ENCODE measurements at regions not wholly inside any gene's neighbourhood (a gene's known extent, or its start where the extent isn't known, plus 50 kb on each side); places are given as distances from the start of the nearest gene placed in this dataset.

DNA sequence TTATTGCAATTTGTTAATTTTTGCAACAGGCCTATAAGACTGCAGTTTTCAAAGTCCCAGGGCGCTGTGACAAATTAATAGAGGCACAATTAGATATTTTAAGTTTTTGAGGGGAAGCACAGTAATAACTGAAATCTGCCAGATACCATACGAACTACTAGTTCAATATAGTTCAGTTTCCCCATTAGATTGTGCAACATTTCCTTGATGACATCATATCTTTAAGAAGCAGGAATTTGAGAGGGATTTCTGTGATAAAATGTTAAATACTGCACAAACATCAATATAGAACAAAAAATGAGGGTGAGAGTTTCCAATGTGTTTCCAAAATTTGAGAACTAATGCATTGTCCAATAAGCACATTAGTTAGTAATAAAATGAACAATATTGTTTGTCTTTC, 56.7 kb upstream of the GRIN3A start:
- TF ChIP-seq, protein P1, sequence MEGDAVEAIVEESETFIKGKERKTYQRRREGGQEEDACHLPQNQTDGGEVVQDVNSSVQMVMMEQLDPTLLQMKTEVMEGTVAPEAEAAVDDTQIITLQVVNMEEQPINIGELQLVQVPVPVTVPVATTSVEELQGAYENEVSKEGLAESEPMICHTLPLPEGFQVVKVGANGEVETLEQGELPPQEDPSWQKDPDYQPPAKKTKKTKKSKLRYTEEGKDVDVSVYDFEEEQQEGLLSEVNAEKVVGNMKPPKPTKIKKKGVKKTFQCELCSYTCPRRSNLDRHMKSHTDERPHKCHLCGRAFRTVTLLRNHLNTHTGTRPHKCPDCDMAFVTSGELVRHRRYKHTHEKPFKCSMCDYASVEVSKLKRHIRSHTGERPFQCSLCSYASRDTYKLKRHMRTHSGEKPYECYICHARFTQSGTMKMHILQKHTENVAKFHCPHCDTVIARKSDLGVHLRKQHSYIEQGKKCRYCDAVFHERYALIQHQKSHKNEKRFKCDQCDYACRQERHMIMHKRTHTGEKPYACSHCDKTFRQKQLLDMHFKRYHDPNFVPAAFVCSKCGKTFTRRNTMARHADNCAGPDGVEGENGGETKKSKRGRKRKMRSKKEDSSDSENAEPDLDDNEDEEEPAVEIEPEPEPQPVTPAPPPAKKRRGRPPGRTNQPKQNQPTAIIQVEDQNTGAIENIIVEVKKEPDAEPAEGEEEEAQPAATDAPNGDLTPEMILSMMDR (IDR thresholded peaks at IDR 0.05; ENCODE audit: poor library complexity, severe bottlenecking): no peak
- TF ChIP-seq EP300 (conservative IDR thresholded peaks at IDR 0.05; ENCODE audit: poor library complexity, severe bottlenecking): no peak
- TF ChIP-seq, protein P2, sequence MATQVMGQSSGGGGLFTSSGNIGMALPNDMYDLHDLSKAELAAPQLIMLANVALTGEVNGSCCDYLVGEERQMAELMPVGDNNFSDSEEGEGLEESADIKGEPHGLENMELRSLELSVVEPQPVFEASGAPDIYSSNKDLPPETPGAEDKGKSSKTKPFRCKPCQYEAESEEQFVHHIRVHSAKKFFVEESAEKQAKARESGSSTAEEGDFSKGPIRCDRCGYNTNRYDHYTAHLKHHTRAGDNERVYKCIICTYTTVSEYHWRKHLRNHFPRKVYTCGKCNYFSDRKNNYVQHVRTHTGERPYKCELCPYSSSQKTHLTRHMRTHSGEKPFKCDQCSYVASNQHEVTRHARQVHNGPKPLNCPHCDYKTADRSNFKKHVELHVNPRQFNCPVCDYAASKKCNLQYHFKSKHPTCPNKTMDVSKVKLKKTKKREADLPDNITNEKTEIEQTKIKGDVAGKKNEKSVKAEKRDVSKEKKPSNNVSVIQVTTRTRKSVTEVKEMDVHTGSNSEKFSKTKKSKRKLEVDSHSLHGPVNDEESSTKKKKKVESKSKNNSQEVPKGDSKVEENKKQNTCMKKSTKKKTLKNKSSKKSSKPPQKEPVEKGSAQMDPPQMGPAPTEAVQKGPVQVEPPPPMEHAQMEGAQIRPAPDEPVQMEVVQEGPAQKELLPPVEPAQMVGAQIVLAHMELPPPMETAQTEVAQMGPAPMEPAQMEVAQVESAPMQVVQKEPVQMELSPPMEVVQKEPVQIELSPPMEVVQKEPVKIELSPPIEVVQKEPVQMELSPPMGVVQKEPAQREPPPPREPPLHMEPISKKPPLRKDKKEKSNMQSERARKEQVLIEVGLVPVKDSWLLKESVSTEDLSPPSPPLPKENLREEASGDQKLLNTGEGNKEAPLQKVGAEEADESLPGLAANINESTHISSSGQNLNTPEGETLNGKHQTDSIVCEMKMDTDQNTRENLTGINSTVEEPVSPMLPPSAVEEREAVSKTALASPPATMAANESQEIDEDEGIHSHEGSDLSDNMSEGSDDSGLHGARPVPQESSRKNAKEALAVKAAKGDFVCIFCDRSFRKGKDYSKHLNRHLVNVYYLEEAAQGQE (IDR thresholded peaks at IDR 0.05; ENCODE audit: borderline replicate concordance): no peak

Measured in neural cell (in vitro differentiated cells).